ENCODE measurements at regions not wholly inside any gene's neighbourhood (a gene's known extent, or its start where the extent isn't known, plus 50 kb on each side); places are given as distances from the start of the nearest gene placed in this dataset.

DNA sequence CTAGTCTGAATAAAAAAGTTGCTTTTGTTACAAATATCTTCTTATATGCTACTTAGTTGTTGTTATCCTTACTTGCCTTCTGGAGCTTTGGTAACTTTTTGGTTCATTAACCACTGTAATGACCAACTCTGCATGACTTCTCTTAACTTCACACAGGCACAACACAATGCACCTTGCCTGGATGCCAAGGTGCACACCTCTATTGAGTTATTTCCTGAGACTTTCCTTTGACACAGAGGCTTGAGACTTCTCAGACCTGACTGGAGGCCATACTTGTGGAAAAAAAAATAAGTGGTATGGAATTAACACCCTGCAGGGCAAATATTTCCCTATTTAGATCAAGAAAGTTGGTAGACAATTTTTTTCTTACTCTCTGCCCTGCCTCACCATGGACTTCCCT lies 1925.6 kb downstream of the EFNA5 start:
- TF ChIP-seq, protein P1, sequence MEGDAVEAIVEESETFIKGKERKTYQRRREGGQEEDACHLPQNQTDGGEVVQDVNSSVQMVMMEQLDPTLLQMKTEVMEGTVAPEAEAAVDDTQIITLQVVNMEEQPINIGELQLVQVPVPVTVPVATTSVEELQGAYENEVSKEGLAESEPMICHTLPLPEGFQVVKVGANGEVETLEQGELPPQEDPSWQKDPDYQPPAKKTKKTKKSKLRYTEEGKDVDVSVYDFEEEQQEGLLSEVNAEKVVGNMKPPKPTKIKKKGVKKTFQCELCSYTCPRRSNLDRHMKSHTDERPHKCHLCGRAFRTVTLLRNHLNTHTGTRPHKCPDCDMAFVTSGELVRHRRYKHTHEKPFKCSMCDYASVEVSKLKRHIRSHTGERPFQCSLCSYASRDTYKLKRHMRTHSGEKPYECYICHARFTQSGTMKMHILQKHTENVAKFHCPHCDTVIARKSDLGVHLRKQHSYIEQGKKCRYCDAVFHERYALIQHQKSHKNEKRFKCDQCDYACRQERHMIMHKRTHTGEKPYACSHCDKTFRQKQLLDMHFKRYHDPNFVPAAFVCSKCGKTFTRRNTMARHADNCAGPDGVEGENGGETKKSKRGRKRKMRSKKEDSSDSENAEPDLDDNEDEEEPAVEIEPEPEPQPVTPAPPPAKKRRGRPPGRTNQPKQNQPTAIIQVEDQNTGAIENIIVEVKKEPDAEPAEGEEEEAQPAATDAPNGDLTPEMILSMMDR (IDR thresholded peaks at IDR 0.05) = no peak
- TF ChIP-seq POLR2A (IDR thresholded peaks at IDR 0.05) = no peak

Data from right lobe of liver (tissue), 4 donors.